ENCODE measurements at regions not wholly inside any gene's neighbourhood (a gene's known extent, or its start where the extent isn't known, plus 50 kb on each side); places are given as distances from the start of the nearest gene placed in this dataset.
"Not testable (repeated sequence)": the region's sequence is repeated elsewhere in the genome, so short reads cannot be mapped to it uniquely, and the experiment has no call there.

- no peak for DNase-seq
Measured at GRCh38 chr1:198411240-198411639, 129.2 kb downstream of the ATP6V1G3 start.

- no peak for DNase-seq
Measured at GRCh38 chr1:198408716-198409115, 131.8 kb downstream of the ATP6V1G3 start.

- DNase-seq = not testable (repeated sequence)
Measured at GRCh38 chr1:198404632-198405031, 135.8 kb downstream of the ATP6V1G3 start.

- DNase-seq = no peak
Measured at GRCh38 chr1:198400063-198400462, 140.4 kb downstream of the ATP6V1G3 start.

GRCh38 chr1:198399452-198399851, 141.0 kb downstream of the ATP6V1G3 start:
- no peak for DNase-seq

- DNase-seq = no peak
Measured at GRCh38 chr1:198397208-198397808, 143.2 kb downstream of the ATP6V1G3 start.

GRCh38 chr1:198391393-198392020, 149.0 kb downstream of the ATP6V1G3 start:
- no peak for DNase-seq

- DNase-seq = no peak
Measured at GRCh38 chr1:198387587-198387986, 152.9 kb downstream of the ATP6V1G3 start.

GRCh38 chr1:198380275-198380674, 160.2 kb downstream of the ATP6V1G3 start:
- DNase-seq = no peak

- DNase-seq = no peak
Measured at GRCh38 chr1:198377702-198378101, 162.8 kb downstream of the ATP6V1G3 start.

- DNase-seq = no peak
Measured at GRCh38 chr1:198374288-198374687, 166.2 kb downstream of the ATP6V1G3 start.

GRCh38 chr1:198373376-198373775, 167.1 kb downstream of the ATP6V1G3 start:
- no peak for DNase-seq

Data from muscle of arm (tissue), 1 donor.